Thymus (tissue), 11 donors: ENCODE measurements at regions not wholly inside any gene's neighbourhood (a gene's known extent, or its start where the extent isn't known, plus 50 kb on each side); places are given as distances from the start of the nearest gene placed in this dataset.

Experiments used
- DNase-seq, 9 donors: peaks; one replicate each; pipeline ENCODE4 v3.0.0-alpha.2; 2013; ENCODE audit warnings: low spot score in 9 of 9, low read depth in 6 of 9, missing footprints in 1 of 9
- H3K27ac ChIP-seq, 2 donors: one replicate each; pipeline ENCODE4 v1.5.1; 2013; ENCODE audit warnings: control low read depth in 1 of 2, low read depth in 1 of 2, low read length in 1 of 2, mild to moderate bottlenecking in 1 of 2, moderate library complexity in 1 of 2
- H3K27me3 ChIP-seq, 2 donors: one replicate each; pipeline ENCODE4 v1.5.1; 2013; ENCODE audit warnings: low read length in 1 of 2; ENCODE audit not compliant: control insufficient read depth in 2 of 2, insufficient read depth in 1 of 2
- H3K36me3 ChIP-seq, 2 donors: one replicate each; pipeline ENCODE4 v1.5.1; 2013; ENCODE audit warnings: low read length in 1 of 2, mild to moderate bottlenecking in 1 of 2, moderate library complexity in 1 of 2; ENCODE audit not compliant: control insufficient read depth in 2 of 2, insufficient read depth in 2 of 2
- H3K4me1 ChIP-seq, 2 donors: one replicate each; pipeline ENCODE4 v1.5.1; 2013; ENCODE audit warnings: low read length in 2 of 2; ENCODE audit not compliant: control insufficient read depth in 2 of 2, insufficient read depth in 2 of 2
- H3K4me3 ChIP-seq, 2 donors: one replicate each; pipeline ENCODE4 v1.5.1; 2013; ENCODE audit warnings: low read length in 2 of 2, control low read depth in 1 of 2, mild to moderate bottlenecking in 1 of 2
- H3K9me3 ChIP-seq, 2 donors: one replicate each; pipeline ENCODE4 v1.5.1; 2013; ENCODE audit warnings: low read length in 1 of 2, mild to moderate bottlenecking in 1 of 2; ENCODE audit not compliant: control insufficient read depth in 2 of 2, insufficient read depth in 1 of 2
- WGBS: extraction: QIAGEN DNeasy Blood & Tissue Kit; methylation state at CpG from one replicate; pipeline ENCODE4 v1.1.7; 2013; 5-methylcytosine and 5-hydroxymethylcytosine counted together
- donor health status: healthy.

DNA sequence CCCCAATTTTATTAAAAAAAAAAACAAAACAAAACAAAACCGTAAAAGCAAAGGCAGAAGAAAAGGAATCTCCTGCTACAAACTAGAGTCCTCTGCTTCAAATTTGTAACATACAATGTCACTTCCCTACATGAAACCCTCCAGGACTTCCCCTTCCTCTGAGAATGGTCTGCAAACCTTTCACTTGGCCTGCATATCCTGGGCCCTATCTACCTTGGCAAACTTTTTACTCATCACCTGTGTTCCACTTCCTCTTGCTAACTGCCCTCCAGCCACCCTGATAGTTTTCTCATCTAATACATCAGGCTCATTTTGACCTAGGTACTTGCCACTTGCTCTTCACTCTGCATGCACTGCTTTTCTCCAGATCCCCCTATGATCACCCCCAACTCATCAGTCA is 255.5 kb downstream of the ETAA1 start:
- Histone ChIP-seq H3K4me1 (no peaks in the 10 kb centered on the region), H3K4me3 (no peak overlapping the region), H3K27ac (no peak overlapping the region), H3K9me3 (no peaks in the 10 kb centered on the region), H3K27me3 (no peaks in the 10 kb centered on the region), H3K36me3 (no peaks in the 10 kb centered on the region)
- no peak for DNase-seq
- WGBS = 83% methylated on average over 1 of the region's 1 CpG

- Histone ChIP-seq H3K27me3 (no peaks in the 10 kb centered on the region), H3K36me3 (no peaks in the 10 kb centered on the region), H3K27ac (no peak overlapping the region), H3K9me3 (no peaks in the 10 kb centered on the region), H3K4me3 (no peak overlapping the region), H3K4me1 (no peaks in the 10 kb centered on the region)
- WGBS = 89% methylated on average over 4 of the region's 4 CpGs
- DNase-seq = no peak
Observed at GRCh38 chr2:67656875-67657274, 259.7 kb downstream of the ETAA1 start.

- Histone ChIP-seq H3K9me3 (no peaks in the 10 kb centered on the region), H3K4me3 (no peak overlapping the region), H3K4me1 (no peaks in the 10 kb centered on the region), H3K36me3 (no peaks in the 10 kb centered on the region), H3K27ac (no peak overlapping the region), H3K27me3 (no peaks in the 10 kb centered on the region)
- DNase-seq = no peak
Observed at GRCh38 chr2:67658820-67659219, 261.7 kb downstream of the ETAA1 start.

DNA sequence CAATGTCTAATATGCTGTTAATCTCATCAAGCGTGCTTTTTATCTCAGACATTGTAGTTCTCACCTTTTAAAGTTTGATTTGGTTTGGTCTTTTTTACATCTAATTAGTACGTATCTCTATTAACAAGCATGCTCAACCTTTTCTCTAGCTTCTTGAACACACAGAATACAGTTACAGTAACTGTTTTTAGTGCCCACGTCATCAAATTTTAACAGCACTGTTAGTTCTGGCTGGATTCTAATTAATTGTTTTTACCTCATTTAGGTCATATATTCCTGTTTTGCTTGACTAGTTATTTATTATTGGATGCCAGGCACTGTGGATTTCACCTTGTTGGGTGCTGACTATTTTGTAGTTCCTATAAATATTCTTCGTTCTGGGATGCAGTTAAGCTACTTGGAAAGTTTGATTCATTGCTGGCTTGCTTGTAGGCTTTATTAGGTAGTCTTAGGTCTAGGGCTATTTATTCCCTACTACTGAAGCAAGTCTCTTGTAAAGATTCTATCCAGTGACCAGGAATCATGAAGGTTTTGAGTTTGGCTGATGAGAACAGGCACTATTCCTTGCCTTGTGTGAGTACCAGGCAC is 263.0 kb downstream of the ETAA1 start:
- 93% methylated on average over 4 of the region's 4 CpGs for WGBS
- H3K27ac ChIP-seq = no peak overlapping the region
- no peaks in the 10 kb centered on the region for H3K27me3 ChIP-seq

GRCh38 chr2:67660871-67661270 is 263.7 kb downstream of the ETAA1 start:
- no peak overlapping the region for H3K4me3 ChIP-seq
- no peak overlapping the region for H3K27ac ChIP-seq
- no peak for DNase-seq
- H3K9me3 ChIP-seq = no peaks in the 10 kb centered on the region
- H3K36me3 ChIP-seq = no peaks in the 10 kb centered on the region
- no peaks in the 10 kb centered on the region for H3K27me3 ChIP-seq
- no peaks in the 10 kb centered on the region for H3K4me1 ChIP-seq

More for the DNA sequence above, 263.0 kb downstream of the ETAA1 start:
- Histone ChIP-seq H3K4me3 (no peak overlapping the region), H3K4me1 (no peaks in the 10 kb centered on the region), H3K36me3 (no peaks in the 10 kb centered on the region), H3K9me3 (no peaks in the 10 kb centered on the region)
- DNase-seq = no peak

DNA sequence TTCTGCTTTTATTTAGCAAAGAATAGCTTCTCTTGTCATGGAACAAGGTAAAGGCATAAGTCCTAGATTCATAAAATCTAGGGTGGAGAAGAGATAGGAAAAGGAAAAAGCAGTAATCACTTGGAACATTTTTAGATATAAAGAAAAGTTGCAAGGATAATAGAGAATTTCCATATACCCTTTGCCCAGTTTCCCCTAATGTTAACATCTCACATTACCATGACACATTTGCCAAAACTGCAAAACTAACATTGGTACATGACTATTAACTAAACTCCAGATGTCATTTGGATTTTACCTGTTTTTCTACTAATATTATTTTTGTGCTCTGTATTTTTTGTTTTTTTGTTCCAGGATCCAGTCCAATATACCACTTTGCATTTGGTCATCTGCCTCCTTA is 265.1 kb downstream of the ETAA1 start:
- Histone ChIP-seq H3K9me3 (no peaks in the 10 kb centered on the region), H3K4me3 (no peak overlapping the region), H3K27ac (no peak overlapping the region), H3K4me1 (no peaks in the 10 kb centered on the region), H3K27me3 (no peaks in the 10 kb centered on the region), H3K36me3 (no peaks in the 10 kb centered on the region)
- DNase-seq = no peak

GRCh38 chr2:67663776-67664175 is 266.6 kb downstream of the ETAA1 start:
- DNase-seq = no peak
- no peak overlapping the region for H3K27ac ChIP-seq
- no peaks in the 10 kb centered on the region for H3K9me3 ChIP-seq
- H3K27me3 ChIP-seq = no peaks in the 10 kb centered on the region
- no peaks in the 10 kb centered on the region for H3K4me1 ChIP-seq
- 87% methylated on average over 2 of the region's 2 CpGs for WGBS
- H3K36me3 ChIP-seq = no peaks in the 10 kb centered on the region
- no peak overlapping the region for H3K4me3 ChIP-seq

DNA sequence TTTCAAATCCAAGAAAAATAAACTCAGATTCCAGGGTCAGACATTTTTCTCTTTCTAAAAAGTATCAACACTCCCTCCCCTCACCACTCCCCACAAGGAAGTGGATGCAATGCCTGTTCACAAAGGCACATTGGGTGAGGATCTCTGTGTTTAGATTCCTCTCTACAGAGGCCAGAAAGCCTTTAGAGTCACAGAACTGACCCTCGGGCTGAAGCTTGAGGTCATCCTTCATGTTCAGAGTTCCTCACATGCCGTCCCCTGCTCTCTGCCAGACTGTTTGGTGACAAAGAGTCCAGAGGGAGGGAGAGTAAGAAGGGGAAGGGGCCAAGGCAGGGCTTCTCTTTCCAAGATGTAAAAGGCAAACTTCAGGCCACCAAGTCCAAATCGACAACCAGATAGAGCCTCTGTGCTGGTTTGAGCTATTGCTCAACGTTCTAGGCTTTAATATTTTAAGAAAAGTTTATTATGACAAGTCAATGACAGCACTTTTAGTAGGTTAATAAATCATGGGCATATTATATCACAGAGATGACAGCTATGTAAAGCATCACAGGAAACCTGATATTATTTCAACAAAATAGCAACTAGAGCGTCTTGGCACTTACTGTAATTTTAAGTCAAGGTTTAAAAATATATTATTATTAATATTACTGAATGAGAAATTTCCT is 269.4 kb downstream of the ETAA1 start:
- Histone ChIP-seq H3K27ac (no peak overlapping the region), H3K9me3 (no peaks in the 10 kb centered on the region), H3K36me3 (no peaks in the 10 kb centered on the region), H3K4me1 (no peaks in the 10 kb centered on the region), H3K4me3 (no peak overlapping the region), H3K27me3 (no peaks in the 10 kb centered on the region)
- WGBS = 85% methylated on average over 5 of the region's 5 CpGs
- DNase-seq = no peak

DNA sequence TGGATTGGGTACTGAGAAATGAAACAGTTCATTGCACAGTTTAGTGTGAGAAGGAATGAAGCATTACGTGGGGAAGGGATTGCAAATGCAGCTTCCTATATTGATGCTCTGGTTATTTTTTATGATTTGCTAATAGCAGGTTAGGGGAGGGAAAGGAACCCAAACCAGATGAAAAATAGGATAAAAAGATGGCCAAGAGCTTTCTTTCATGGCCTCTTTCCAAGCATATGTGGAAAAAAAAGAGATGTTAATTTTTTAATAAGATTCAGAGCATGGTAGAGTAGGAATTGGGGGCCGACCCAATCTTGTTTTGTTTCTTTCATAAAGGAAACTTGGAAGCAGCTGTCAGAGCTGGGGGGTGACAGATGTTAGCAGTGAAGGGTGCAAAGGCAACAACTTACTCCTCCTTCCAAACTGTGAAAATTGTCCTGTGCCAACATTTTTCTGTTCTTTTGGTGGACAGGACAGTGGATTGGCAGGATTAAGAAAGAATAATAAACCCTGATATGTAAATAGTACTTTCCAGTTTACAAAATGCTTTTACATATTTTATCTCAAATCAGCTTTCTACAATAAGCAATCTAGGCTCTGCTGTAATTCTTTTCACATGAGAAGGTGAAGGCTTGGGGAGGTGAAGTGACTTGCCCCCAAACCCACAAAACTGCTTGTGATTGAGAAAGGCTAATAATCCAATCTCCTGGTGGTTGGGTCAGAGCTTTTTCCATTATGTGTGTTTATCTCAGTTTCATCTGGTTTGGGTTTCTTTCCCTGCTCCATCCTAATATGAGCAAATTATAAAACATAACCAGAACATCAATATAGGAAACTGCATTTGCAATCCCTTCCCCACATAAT is 270.1 kb downstream of the ETAA1 start:
- Histone ChIP-seq H3K4me3 (no peak overlapping the region), H3K36me3 (no peaks in the 10 kb centered on the region), H3K27ac (no peak overlapping the region), H3K4me1 (no peaks in the 10 kb centered on the region), H3K9me3 (no peaks in the 10 kb centered on the region), H3K27me3 (no peaks in the 10 kb centered on the region)
- WGBS = 93% methylated on average over 2 of the region's 2 CpGs
- no peak for DNase-seq
